ENCODE measurements at regions not wholly inside any gene's neighbourhood (a gene's known extent, or its start where the extent isn't known, plus 50 kb on each side); places are given as distances from the start of the nearest gene placed in this dataset.

DNA sequence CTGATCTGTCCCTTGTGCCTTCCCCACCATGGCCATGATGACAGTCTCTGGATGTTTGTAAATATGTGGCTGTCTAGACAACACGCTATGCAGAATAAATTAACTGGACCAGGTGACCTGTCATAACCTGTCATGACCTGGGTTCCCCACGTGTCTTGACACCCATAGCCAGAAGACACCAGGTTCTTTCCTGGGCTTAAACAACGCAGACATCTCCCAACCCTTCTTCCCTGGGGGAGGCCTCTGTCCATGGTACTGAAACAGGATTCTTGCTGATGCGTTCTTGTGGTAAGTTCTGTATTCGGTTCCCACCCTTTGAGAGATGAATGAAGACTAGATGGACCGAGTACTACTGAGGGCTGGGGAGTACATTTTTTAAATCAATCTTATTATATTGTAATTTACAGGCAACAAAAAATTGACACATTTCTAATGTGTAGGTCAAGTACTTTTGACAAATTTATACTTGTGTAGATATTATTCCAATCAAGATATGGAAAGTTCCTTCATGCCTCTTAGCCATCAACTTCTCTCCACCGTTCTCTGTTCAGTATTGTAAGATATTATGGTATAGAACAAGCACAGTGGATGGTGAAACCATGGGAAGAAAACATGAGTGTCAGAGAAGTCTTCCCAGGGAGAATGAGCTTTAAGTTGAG lies 738.8 kb downstream of the PTPRU start:
- DNase-seq, result no peak

DNA sequence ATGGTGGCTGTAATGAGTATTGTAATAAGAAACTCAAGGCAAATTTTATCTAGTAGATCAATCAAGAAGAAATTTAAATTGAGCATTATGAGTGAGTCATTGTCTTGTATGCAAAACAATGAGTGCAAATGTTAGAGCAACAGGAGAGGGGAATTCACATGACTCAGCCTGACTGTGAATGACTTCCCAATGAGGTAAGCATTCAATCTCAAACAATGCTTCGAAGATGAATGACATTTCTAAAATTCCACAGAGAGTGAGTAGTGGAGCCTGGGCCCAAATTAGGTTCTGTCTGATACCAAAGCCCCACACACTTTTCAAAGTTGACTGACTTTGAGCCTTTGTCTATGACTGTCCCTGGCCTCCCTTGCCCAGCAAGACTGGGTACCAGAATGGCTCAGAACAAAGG lies 738.0 kb downstream of the PTPRU start:
- no peak for DNase-seq

DNA sequence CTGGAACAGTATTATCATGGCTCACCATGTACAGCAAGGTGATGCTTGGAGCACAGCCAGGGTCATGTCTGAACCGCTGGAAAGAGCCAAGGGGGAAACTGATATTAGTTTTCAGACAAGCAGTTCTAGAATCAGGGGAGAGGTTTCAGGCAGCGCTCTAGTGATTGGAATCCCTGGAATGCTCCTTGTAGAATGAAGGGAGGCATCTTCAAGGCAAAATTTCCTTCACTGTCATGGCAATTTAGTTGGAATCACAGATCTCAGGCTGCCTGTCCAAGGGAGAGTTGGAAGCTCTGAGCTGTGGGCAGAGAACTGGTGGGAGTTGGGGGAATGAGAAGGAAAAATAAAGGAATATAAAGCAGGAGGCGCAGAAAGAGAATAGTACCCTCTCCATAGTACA lies 737.1 kb downstream of the PTPRU start:
- DNase-seq, result no peak

DNA sequence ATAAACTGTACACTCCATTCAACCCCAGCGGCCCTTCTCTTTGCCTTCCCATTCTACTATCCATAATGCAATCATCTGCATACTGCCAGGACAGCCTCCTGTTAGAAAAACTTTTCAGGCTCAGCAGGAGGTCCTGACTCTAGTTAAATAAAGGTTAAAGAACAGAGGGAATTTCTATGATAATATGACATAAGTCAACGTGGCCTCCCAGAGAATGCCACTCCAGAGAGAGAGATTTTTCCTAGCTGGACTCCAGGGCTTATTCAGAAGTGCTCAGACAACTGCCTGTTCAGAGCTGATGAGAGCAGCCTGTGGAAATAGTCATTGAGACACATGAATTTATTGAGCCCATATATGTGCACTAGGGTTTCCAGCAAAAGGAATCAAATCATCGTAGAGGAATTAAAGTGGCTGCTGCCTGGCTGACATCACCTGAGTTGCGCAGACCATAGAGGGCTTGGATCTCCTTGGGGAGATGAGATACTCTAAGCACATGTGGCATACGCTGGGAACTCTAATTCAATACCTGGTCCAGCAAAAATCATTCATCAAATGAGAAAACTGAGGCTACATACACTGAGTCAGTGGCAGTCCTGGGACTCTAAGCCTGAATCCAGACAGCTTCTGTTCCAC lies 736.2 kb downstream of the PTPRU start:
- no peak for DNase-seq

DNA sequence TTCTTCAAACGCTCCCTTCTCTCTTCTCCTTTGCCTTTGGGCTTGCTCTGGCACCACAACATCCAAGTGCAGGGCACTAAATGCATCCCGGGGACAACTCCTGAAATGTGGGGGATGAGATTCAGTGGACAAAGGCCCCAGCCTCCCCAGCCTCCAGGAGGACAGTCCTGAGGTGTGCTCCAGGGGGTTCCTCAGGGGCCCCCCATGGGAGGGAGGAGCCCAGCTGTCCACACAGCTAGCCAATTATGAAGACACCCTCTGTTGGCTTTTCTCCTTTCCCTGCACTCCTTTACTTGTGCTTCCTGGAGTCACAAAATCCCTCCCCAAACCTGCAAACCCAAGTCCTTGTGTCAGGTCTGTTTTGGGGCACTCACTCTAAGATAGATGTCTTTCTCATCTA lies 735.4 kb downstream of the PTPRU start:
- no peak for DNase-seq

DNA sequence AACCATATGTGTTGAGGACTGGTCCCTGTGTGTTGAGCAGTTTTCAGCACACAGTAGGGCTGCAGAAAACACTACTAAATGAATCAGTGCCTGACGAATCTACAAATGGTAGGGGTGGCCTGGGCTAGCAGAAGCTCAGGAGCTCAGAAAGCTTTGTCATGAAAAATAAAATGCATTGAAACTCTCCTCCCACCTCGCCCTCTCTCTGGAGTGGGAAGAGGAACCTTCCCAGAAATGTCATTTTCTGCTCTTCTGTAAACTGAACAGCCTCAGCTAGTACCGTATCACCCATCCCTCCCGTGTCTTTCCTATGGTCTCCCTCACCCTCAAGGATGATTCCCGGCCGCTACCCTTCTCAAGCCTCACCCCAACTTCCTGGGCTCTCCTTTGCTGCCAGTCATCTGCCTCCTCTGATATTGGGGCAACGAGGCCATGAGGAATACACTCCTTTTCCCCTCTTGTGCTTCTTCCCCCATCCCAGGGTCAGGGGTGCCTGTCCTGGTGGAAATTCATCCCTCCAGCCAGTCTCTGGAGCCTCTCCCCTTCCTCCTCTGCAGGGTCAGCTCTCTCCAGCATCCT lies 734.5 kb downstream of the PTPRU start:
- DNase-seq, result no peak

DNA sequence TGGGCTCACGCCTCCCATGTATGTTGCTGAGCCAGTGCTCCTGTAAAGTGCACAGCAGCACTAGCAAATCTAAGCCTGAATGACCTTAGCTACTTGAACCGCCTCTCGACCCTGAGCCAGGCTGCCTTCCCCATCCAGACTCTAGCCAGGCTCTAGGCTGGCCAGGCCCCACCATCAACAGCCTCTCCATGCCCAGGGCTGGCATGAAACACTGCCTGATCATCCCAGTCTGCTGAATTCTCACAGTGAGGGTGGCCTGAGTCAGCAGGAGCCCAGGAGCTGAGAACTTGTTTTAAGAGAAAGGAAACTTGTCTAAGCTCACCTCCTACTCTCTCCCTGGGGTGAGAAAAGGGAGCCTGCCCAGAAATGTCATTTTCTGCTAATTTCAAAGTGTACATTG lies 733.3 kb downstream of the PTPRU start:
- DNase-seq, result no peak

DNA sequence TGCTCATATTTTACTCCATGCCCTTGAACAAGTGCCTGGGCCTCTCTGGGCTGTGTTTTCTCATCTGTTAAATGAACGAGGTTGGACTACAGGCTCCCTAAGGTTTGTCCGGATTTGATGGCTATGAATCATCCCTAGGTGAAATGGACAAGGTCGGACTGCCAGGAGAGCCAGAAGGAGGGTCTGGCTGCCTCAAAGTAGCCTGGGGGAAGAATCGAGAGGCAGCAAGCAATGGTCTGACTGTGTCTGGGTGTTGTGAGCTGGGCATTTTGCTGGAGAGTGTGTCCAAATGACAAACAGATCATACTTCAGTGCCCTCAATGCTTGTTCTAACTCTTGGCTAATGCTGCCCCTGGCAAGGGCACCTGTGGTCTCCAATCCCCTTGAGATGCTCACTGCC lies 730.9 kb downstream of the PTPRU start:
- no peak for DNase-seq

DNA sequence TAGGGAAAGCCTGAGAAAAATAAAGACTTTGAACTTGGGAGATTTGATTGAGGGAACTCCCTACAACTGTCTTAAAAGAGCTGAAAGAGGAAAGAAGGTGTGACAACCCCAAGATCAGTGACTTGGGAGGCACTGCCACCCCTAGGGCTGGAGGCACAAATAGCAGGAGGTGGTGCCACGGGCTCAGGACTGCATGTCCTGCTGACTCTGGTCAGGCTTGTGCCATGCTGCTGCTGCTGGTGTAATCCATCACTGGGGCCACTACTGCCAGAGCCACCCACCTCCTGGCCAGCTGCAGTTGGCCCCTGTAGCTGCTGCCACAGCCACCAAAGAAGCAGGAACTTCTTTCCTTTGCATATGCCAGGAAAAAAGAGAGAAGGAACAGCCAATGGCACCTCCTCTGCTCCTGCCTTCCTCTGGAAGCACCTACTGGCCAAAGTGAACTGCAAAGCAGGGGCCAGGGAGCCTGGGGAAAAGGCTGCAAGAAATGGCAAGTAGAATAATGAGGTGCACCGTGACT lies 730.3 kb downstream of the PTPRU start:
- DNase-seq, result no peak

DNA sequence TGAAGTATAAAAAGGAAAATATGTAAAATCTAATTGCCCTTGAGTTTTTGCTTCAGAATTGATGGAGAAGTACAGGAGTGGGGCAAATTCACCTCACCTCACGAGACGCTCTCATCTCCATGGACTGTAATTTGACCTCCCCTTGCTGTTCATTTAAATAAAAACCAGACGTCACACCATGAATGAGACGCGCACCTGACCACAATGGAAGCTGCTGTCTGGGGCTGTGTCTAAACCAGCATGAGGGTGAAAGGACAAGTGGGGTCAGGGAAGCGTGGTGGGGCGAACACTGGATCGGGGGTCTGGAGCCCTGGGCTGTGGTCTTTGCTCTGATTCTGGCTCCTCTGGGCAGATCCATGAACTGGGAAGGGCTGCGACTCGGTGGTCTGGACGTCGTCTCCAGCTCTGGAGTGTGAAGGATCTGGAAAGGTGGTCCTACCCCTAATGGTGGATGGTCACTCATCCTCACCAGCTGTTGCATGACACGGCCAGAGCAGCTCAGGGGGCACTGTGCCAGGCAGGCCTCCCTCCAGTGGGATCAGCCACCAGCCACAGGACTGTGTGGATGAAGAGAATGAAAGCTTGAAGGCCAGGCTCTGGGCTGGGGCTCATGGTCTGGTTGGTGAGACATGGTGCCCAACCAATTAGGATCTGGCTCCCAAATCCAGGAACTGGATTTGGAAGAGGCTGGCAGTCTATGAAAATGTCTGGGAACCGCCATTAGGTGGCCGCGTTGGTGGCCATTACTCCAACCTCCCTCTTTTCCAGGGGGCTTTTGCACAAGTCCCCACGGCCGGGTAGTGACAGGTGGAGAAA lies 728.6 kb downstream of the PTPRU start:
- DNase-seq, result no peak

DNA sequence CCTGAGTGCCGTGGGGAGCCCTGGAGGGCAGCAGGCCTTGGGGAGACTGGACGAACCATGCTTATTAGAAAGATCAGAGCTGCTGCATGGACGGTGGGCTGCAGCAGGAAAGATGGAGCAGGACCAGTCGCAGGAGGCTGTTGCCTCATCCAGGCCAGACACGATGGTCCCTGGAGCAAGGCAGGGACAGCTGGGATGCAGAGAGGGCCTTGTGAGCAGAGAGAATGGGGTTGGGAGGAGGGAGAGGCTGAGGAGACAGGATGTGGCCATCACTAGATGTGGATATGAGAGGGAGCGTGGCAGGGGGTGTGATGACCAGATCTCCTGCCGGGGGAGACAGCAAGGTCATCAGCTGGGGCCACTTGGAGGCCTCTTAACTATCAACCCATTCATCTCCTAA lies 727.6 kb downstream of the PTPRU start:
- DNase-seq, result no peak

DNA sequence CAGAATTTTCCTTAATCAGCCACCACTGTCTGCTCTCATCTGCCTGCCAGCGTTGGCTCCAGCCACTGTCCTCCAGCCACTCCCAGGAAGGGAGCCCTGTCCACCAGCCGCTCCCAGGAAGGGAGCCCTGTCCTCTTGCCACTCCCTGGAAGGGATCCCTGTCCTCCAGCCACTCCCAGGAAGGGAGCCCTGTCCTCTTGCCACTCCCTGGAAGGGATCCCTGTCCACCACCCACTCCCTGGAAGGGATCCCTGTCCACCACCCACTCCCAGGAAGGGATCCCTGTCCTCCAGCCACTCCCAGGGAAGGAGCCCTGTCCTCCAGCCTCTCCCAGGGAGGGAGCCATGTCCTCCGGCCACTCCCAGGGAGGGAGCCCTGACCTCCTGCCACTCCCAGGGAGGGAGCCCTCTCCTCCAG lies 726.5 kb downstream of the PTPRU start:
- DNase-seq, result no peak

DNA sequence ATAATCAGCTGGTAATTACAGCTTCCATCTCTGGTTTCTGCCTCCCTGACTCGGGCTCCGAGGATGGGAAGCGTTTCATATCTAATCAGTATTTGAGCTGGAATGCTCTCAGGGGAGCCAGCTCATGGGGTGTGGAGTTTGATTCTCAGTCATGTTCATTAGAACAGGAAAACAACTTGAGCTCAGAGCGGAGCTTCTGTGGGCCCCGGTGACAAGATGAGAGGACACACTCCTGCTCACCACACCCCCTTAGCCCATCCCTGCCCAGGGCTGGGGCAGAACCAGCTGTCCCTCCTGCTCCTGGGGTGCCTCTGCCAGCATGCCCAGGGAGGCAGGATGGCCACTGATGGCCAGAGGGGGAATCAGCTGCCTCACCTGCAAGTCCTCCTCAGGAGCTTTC lies 726.0 kb downstream of the PTPRU start:
- DNase-seq, result no peak

DNA sequence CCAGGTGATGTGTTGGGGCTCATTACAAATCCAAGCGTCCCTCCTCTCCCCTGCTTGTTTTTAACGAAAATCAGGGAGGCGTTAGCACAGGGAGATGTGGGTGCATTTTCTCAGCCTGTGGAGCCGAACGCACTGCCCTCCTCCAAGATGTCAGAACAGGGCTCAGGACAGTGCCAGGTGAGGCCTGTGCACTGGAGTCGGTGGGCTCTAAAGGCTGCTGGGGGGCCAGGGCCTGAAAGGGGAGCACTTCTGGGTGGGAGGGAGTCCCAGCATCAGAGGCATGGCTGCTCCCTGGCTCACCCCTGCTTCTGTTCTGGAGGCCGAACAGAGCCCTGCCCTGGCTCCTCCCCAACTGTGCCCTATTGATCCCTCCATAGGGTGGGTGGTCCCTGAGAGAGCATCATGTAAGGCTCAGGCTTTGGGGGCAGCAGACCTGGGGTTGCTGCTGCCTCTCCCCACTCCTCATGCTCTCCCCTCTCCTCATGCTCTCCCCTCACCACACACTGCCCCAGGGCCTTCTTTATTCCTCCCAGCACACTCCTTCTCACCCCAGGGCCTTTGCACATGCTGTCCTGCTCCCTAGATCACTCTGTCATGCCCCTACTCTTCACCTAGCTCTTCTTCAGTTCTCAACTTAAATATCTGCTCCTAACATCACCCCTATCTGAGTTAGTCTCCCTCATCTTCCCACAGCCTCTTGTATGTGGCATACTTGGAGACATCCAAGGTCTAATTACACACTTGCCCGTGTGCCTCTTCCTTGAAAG lies 725.2 kb downstream of the PTPRU start:
- DNase-seq, result no peak

DNA sequence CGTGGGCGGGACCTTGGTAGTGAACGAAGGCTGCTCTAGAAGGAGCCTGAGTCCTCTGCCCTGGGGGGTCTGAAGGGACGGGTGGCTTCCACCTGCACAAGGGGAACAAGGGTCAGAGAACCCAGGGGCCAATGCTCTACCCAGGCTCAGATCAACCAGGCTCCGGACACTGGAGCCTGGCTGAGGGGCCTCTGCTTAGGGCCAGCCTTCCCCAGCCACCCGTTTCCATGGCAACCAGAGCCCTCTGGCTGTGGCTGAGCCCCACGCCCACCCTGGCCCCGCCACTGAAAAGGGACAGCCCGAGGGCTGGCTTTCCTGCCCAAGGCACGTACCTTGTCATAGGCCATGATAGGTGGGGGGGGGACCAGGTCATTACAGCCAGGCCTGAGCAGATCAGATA lies 724.6 kb downstream of the PTPRU start:
- no peak for DNase-seq

DNA sequence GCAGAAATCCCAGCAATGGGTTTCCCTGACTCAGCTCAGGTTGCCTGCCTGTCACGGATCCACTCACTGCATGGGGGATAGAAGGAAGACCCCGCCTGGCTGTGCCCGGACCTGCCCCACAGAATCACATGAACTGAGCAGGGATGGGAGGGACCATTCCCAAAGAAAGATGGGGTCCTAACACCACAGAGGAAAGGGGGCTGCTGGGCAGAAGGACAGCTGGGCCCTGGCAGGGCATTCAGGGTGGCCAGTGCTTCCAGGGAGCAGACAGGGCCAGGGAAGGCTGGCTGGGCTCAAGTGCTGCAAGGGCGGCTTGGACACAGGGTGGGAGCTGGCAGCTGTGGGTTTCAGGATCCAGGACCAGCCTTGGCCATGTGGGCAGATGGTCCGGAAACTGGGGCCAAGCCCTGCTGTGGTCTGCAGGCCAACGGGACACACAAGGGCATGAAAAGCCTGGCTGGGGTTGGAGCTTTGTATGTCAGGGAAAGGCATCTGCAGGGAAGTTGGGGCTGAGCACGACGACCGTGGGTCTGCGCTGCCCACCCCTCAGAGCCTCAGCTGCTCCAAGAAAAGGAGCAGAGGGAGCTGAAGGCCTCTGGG lies 723.9 kb downstream of the PTPRU start:
- no peak for DNase-seq

DNA sequence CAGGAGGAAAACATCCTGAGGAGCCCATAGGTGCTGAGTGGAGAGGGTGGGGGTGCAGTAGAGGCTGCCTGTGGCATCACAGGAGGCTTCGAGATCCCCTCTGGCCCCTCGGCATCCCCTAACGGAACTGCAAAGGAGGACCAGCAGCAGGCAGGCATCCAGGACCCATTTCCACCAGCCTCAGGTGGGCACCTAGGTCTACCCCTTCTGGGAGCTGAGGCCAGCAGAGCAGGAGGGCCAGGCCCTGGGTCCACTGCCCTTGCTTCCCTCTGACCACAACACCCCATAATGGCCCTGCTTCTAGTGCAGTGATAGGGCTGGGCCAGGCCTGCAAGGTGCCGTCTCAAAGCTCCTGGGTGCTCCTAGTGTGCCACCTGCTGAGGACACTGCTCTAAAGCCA lies 723.0 kb downstream of the PTPRU start:
- DNase-seq, result no peak

DNA sequence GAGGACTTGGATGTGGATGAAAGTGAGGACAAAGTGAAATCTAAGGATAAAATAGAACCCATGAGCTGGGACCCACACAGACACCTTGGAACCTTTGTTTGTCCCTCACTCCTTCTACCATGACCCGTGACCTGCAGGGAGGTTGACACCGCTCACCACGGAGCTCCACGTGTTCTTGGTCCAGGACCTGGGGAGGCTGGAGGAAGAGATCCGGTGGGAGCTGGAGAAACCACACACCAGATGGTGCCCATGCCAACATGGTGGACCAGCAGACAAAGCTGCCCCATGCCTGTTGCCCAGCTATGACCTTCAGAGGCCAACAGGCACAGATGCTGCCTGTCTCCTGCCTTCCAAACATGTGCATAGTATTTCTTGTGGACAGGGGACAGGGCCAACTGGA lies 721.9 kb downstream of the PTPRU start:
- DNase-seq, result no peak

DNA sequence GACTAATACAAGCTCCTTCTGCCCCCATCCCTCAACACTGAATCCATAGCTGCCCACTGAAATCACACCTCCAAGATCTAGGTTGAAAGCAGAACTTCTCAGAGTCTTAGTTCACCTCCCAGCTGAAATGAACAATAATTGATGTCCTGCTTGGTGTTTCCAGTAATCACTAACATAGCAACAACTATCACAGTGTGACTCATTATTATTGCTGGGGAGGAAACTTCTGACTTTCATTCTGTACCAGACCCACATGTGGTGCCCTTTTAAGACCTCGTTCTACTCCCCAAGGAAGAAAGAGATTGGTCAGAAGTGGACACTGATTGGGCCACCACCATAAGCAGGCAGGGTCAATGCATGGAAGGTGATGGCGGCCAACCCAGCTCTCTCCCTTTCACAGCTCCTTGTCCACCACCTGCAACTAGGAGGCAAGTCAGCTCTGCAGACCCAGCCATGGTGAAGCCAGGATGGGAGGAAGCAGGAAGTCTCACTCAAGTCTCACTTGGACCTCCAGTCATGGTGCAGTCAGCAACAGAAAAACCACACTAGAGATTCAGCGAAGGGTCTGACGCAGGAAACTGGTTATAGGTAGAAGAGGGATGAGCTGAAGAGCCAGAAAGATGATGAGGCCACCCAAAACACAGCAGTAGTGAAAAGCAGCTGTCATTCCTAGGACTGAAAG lies 720.2 kb downstream of the PTPRU start:
- no peak for DNase-seq

DNA sequence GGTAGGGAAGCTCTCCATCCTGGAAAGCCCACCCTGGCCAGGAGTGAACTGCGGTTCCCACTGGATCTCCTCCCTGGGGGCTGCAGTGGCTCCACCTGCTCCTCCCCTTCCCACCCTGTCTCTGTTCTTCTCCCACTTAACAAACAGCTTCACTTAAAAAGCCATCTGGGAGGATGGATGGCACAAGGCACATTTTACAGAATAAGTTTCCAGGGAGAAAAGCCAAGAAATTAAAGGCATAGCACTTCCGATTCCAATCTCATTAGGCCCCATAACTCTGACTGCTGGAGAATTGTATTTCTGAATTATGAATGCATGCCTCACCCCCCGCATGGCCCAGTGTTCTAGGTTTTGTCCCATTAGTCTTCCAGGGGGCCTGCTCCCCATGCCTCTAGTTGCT lies 718.3 kb downstream of the PTPRU start:
- DNase-seq, result no peak

DNA sequence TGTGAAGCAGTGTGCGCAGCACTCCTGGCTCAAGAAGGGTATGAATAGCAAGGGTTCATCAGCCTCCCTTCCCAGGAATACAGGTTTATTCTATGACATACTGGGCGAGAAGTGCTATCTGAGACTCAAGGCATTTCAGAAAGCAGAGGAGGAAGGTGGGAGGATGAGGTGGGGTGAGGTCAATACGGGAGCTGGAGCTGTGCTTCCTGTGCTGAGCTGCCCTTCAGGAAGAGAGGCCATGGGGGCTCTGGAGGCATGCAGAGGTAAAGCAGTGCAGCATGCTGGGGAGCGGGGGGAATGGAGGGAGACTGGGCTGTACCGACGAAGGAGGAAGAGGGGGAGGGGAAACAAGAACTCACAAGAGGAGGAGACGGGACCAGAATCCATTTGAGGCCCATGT lies 717.6 kb downstream of the PTPRU start:
- DNase-seq, result no peak

DNA sequence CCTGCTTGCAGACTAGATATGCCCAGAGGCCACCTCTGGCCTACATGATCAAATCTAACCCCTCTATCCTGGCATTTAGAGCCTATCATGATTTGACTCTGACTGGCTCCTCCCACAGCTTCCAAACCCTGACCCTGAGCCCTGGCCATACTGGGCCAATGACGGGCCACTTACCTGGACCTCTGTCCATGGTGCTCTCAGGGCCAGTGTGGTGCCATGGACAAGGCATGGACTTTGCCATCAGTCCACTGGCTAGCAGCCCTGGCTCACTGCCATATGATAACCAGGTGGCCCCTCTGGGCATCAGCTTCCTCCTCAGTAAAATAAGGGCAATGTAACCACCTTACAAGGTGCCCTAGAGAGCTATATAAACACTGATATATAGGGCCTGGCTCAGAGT lies 713.4 kb downstream of the PTPRU start:
- no peak for DNase-seq

All from activated T-cell treated with anti-CD3 and anti-CD28 coated beads, Interleukin-2, amount 50 U/mL, for 1 hour (primary cell).